ENCODE measurements at regions not wholly inside any gene's neighbourhood (a gene's known extent, or its start where the extent isn't known, plus 50 kb on each side); places are given as distances from the start of the nearest gene placed in this dataset.

- Histone ChIP-seq H3K27ac (ENCODE audit: low read length) (no peak overlapping the region), H3K9me3 (ENCODE audit: control insufficient read depth in 1 of 2, low read length in 2 of 2) (no peaks in the 10 kb centered on the region), H3K4me1 (ENCODE audit: control insufficient read depth in 1 of 2, insufficient read depth in 2 of 2, low read length in 2 of 2) (no peaks in the 10 kb centered on the region), H3K4me3 (ENCODE audit: low read depth in 1 of 2, low read length in 2 of 2) (no peak overlapping the region), H3K36me3 (ENCODE audit: control insufficient read depth in 1 of 2, insufficient read depth in 2 of 2, low read length in 2 of 2) (no peaks in the 10 kb centered on the region), H3K27me3 (ENCODE audit: low read depth, low read length) (peaks cover 6% of the 10 kb centered on the region)
Measured at GRCh38 chr22:48359613-48359965, 1468.1 kb downstream of the BRD1 start.

DNA sequence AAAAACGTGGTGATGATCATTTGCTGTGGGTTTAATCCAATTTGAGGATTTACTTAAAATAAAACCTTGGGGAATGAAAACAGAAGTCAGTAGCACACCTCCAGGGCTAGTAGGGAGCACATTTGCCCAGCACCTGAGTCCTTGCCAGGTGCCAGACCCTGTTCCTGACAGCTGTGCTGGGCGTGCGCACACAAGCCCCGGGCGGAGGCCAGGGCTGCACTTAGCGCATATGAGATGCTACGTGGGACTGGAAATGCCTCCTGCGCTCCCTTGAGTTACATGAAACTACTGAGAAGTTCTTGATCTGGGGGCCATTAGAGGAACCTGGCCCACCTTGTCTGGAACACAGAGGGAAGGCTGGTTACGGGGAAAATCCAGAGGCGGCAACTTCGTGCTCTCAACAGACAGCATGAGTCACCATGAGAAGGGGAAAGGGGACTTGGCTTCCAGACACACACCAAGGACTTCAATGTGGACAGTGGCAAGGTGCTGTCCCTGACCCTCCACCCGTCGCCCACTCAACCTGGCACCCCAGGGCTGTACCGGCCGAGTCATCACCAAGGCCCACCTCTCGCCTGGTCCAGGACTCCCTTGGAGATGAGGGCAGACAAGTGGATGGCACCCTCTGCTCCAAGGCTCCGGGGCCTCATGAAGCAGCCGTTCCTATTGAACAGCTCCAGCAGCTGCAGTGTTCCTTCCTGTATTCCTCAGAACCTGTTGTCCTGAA is 1468.6 kb downstream of the BRD1 start:
- Histone ChIP-seq H3K27ac (ENCODE audit: low read length) (no peak overlapping the region), H3K4me1 (ENCODE audit: control insufficient read depth in 1 of 2, insufficient read depth in 2 of 2, low read length in 2 of 2) (no peaks in the 10 kb centered on the region), H3K9me3 (ENCODE audit: control insufficient read depth in 1 of 2, low read length in 2 of 2) (no peaks in the 10 kb centered on the region), H3K36me3 (ENCODE audit: control insufficient read depth in 1 of 2, insufficient read depth in 2 of 2, low read length in 2 of 2) (no peaks in the 10 kb centered on the region), H3K4me3 (ENCODE audit: low read depth in 1 of 2, low read length in 2 of 2) (no peak overlapping the region), H3K27me3 (ENCODE audit: low read depth, low read length) (peaks cover 6% of the 10 kb centered on the region)

DNA sequence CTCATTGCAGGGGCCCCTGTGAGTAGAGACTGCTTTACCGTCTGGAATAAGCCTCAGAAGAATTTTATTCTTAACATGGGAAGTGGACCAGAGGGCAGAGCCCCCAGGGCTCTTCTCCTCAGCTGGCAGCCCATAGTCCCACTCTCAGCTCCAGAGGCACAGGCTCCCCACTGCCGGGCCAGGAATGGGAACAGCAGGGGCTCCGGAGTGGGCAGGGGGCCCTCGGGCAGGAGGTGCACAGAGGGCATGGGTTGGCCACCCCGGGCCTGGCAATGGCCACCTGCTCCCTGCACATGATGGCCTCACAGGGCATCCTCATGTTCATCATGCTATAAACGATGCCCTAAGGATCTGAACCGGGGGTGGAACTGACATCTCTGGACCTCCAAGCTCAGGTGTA is 1469.7 kb downstream of the BRD1 start:
- Histone ChIP-seq H3K9me3 (ENCODE audit: control insufficient read depth in 1 of 2, low read length in 2 of 2) (no peaks in the 10 kb centered on the region), H3K4me3 (ENCODE audit: low read depth in 1 of 2, low read length in 2 of 2) (no peak overlapping the region), H3K27me3 (ENCODE audit: low read depth, low read length) (peaks cover 6% of the 10 kb centered on the region), H3K27ac (ENCODE audit: low read length) (no peak overlapping the region), H3K36me3 (ENCODE audit: control insufficient read depth in 1 of 2, insufficient read depth in 2 of 2, low read length in 2 of 2) (no peaks in the 10 kb centered on the region), H3K4me1 (ENCODE audit: control insufficient read depth in 1 of 2, insufficient read depth in 2 of 2, low read length in 2 of 2) (no peaks in the 10 kb centered on the region)

- Histone ChIP-seq H3K27me3 (ENCODE audit: low read depth, low read length) (peaks cover 6% of the 10 kb centered on the region), H3K9me3 (ENCODE audit: control insufficient read depth in 1 of 2, low read length in 2 of 2) (no peaks in the 10 kb centered on the region)
Measured at GRCh38 chr22:48357196-48357595, 1470.5 kb downstream of the BRD1 start.

GRCh38 chr22:48356731-48357130 is 1470.9 kb downstream of the BRD1 start:
- Histone ChIP-seq H3K36me3 (ENCODE audit: control insufficient read depth in 1 of 2, insufficient read depth in 2 of 2, low read length in 2 of 2) (no peaks in the 10 kb centered on the region), H3K27me3 (ENCODE audit: low read depth, low read length) (peaks cover 6% of the 10 kb centered on the region)

More at GRCh38 chr22:48357196-48357595, 1470.5 kb downstream of the BRD1 start:
- Histone ChIP-seq H3K4me3 (ENCODE audit: low read depth in 1 of 2, low read length in 2 of 2) (no peak overlapping the region), H3K27ac (ENCODE audit: low read length) (no peak overlapping the region), H3K4me1 (ENCODE audit: control insufficient read depth in 1 of 2, insufficient read depth in 2 of 2, low read length in 2 of 2) (no peaks in the 10 kb centered on the region), H3K36me3 (ENCODE audit: control insufficient read depth in 1 of 2, insufficient read depth in 2 of 2, low read length in 2 of 2) (no peaks in the 10 kb centered on the region)

GRCh38 chr22:48354096-48354495 is 1473.6 kb downstream of the BRD1 start:
- H3K36me3 ChIP-seq (ENCODE audit: control insufficient read depth in 1 of 2, insufficient read depth in 2 of 2, low read length in 2 of 2), result no peaks in the 10 kb centered on the region
- peaks cover 6% of the 10 kb centered on the region for H3K27me3 ChIP-seq (ENCODE audit: low read depth, low read length)
- no peak overlapping the region for H3K4me3 ChIP-seq (ENCODE audit: low read depth in 1 of 2, low read length in 2 of 2)

More at GRCh38 chr22:48356731-48357130, 1470.9 kb downstream of the BRD1 start:
- no peak overlapping the region for H3K4me3 ChIP-seq (ENCODE audit: low read depth in 1 of 2, low read length in 2 of 2)
- no peaks in the 10 kb centered on the region for H3K9me3 ChIP-seq (ENCODE audit: control insufficient read depth in 1 of 2, low read length in 2 of 2)
- H3K27ac ChIP-seq (ENCODE audit: low read length), result no peak overlapping the region
- H3K4me1 ChIP-seq (ENCODE audit: control insufficient read depth in 1 of 2, insufficient read depth in 2 of 2, low read length in 2 of 2), result no peaks in the 10 kb centered on the region

GRCh38 chr22:48353116-48353947 is 1474.3 kb downstream of the BRD1 start:
- Histone ChIP-seq H3K4me3 (ENCODE audit: low read depth in 1 of 2, low read length in 2 of 2) (no peak overlapping the region), H3K27me3 (ENCODE audit: low read depth, low read length) (peaks cover 2% of the 10 kb centered on the region), H3K36me3 (ENCODE audit: control insufficient read depth in 1 of 2, insufficient read depth in 2 of 2, low read length in 2 of 2) (no peaks in the 10 kb centered on the region), H3K27ac (ENCODE audit: low read length) (no peak overlapping the region), H3K9me3 (ENCODE audit: control insufficient read depth in 1 of 2, low read length in 2 of 2) (no peaks in the 10 kb centered on the region), H3K4me1 (ENCODE audit: control insufficient read depth in 1 of 2, insufficient read depth in 2 of 2, low read length in 2 of 2) (no peaks in the 10 kb centered on the region)

More at GRCh38 chr22:48354096-48354495, 1473.6 kb downstream of the BRD1 start:
- no peak overlapping the region for H3K27ac ChIP-seq (ENCODE audit: low read length)
- H3K4me1 ChIP-seq (ENCODE audit: control insufficient read depth in 1 of 2, insufficient read depth in 2 of 2, low read length in 2 of 2), result no peaks in the 10 kb centered on the region
- H3K9me3 ChIP-seq (ENCODE audit: control insufficient read depth in 1 of 2, low read length in 2 of 2), result no peaks in the 10 kb centered on the region

DNA sequence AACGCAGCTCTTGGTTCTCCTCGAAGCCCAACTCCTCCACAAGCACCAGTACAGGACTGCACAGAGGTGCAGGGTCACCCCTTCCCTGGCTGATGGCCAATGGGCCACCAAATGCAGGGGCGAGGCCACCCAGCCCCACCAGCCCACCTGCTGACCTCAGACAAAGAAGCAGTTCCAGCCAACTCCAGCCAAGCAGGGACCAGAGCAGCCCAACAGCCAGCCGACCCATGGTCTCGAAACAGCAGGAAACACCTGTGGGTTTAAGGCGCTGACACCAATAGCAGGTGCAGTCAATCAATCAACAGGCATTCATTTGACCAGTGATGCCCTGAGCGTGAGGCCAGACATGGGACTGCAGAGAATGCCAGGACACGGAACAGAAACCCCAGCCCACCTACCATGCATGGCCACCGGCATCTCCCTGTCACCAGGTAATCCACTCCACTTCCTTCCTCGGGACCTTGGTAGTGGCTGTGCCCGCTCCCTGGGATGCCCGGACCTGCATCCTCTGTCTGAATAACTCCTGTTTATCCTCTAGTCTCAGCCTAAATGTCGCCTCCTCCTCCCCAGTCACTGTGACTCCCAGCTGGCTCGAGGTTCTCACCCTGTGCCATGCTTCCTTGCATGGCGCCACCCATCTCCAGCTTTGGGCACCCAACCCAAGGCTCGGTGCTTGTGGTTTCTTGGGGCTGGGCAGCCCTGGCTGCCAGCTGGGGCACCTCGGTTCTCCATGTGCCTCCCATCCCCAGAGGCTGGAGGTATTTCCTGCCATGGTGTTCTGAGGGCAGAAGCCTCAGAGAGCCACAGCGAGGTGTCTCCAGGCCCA is 1475.4 kb downstream of the BRD1 start:
- Histone ChIP-seq H3K36me3 (ENCODE audit: control insufficient read depth in 1 of 2, insufficient read depth in 2 of 2, low read length in 2 of 2) (no peaks in the 10 kb centered on the region), H3K27me3 (ENCODE audit: low read depth, low read length) (no peaks in the 10 kb centered on the region), H3K27ac (ENCODE audit: low read length) (no peak overlapping the region)

DNA sequence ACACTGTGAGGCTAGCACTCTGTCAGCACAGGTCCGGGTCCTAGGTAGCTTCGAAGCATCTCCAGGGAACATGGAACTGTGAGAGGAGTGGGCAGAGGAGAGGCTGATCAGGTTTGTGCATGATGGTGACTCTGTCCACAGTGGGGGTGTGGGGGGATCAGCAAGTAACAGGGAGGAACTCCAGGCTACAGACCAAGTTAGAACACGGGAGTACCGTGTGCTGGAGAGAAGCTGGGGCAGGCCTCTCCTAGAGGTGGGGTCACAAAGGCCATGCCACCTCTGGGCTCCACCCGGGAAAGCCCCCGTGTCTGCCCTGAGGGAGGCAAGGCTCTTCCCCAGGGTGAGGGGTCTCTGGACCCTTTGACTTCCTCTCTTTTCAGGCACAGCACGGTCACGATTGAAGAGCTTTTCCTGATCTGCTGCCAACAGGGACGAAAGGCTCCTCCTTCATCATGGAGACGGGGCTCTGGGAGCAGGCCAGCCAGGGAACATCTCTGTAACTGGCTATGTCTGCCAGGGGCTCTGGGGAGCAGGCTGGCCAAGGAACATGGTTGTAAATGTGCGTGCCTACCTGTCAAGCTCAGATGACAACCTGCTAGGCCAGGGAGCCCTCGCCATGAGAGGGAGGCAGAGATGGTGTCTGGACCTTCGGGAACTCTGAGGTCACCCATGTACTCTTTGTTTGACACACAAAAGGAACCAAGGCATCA is 1476.1 kb downstream of the BRD1 start:
- Histone ChIP-seq H3K9me3 (ENCODE audit: control insufficient read depth in 1 of 2, low read length in 2 of 2) (no peaks in the 10 kb centered on the region), H3K27me3 (ENCODE audit: low read depth, low read length) (no peaks in the 10 kb centered on the region), H3K4me3 (ENCODE audit: low read depth in 1 of 2, low read length in 2 of 2) (no peak overlapping the region)

More for the DNA sequence above, 1475.4 kb downstream of the BRD1 start:
- Histone ChIP-seq H3K4me3 (ENCODE audit: low read depth in 1 of 2, low read length in 2 of 2) (no peak overlapping the region), H3K9me3 (ENCODE audit: control insufficient read depth in 1 of 2, low read length in 2 of 2) (no peaks in the 10 kb centered on the region), H3K4me1 (ENCODE audit: control insufficient read depth in 1 of 2, insufficient read depth in 2 of 2, low read length in 2 of 2) (no peaks in the 10 kb centered on the region)

DNA sequence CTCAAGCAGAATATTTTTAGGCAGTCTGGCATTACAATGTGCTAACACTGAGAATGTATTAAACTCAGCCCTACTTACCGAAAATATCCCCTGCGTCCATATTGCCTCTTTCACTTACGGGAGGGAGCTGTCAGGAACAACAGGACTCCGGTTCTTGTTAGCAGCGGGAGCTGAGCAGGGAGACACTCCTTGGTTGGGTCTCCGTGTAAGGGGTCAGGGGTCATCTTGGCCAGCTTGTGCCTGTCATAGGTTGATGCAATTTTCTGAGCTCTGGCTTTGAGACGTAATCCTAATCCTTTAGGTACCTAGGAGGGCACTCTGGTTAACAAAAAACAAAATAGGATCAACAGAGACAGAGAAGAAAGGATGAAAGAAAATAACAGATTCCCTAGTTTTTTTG is 1477.2 kb downstream of the BRD1 start:
- Histone ChIP-seq H3K27ac (ENCODE audit: low read length) (no peak overlapping the region), H3K4me1 (ENCODE audit: control insufficient read depth in 1 of 2, insufficient read depth in 2 of 2, low read length in 2 of 2) (no peaks in the 10 kb centered on the region), H3K4me3 (ENCODE audit: low read depth in 1 of 2, low read length in 2 of 2) (no peak overlapping the region), H3K36me3 (ENCODE audit: control insufficient read depth in 1 of 2, insufficient read depth in 2 of 2, low read length in 2 of 2) (no peaks in the 10 kb centered on the region), H3K9me3 (ENCODE audit: control insufficient read depth in 1 of 2, low read length in 2 of 2) (no peaks in the 10 kb centered on the region), H3K27me3 (ENCODE audit: low read depth, low read length) (no peaks in the 10 kb centered on the region)

More for the DNA sequence above, 1476.1 kb downstream of the BRD1 start:
- Histone ChIP-seq H3K36me3 (ENCODE audit: control insufficient read depth in 1 of 2, insufficient read depth in 2 of 2, low read length in 2 of 2) (no peaks in the 10 kb centered on the region), H3K4me1 (ENCODE audit: control insufficient read depth in 1 of 2, insufficient read depth in 2 of 2, low read length in 2 of 2) (no peaks in the 10 kb centered on the region), H3K27ac (ENCODE audit: low read length) (no peak overlapping the region)

Measured in muscle layer of duodenum (tissue), 2 donors.